A673 (cell line): ENCODE measurements at regions not wholly inside any gene's neighbourhood (a gene's known extent, or its start where the extent isn't known, plus 50 kb on each side); places are given as distances from the start of the nearest gene placed in this dataset.

Source experiments
- BruUV-seq: library from RNA; stranded (reverse); fragments of 400-500 nt; replicated peaks from 2 replicates; lab custom pipeline; 2021; lab: Mats Ljungman, UMichigan
- CTCF ChIA-PET: fragments of 300-600 bp; sonication (Branson Sonifier 250); formaldehyde crosslinking; loops from one replicate; lab custom pipeline; 2022; ENCODE audit warnings: antibody characterized with exemption; lab: Charles Lee
- POLR2A ChIA-PET: fragments of 300-600 bp; sonication (Branson Sonifier 250); formaldehyde crosslinking; loops from one replicate; lab custom pipeline; 2022; ENCODE audit warnings: antibody characterized with exemption; ENCODE audit not compliant: low non-redundant PET; lab: Charles Lee
- DNase-seq: peaks from one replicate; pipeline ENCODE4 v3.0.0-alpha.2; 2015; ENCODE audit warnings: low spot score
- H3K27ac ChIP-seq: fragments of 200-600 bp; sonication (generic); 2 replicates; pipeline ENCODE4 v1.5.1; 2016; ENCODE audit warnings: mixed run types, low read depth, mild to moderate bottlenecking, mixed read lengths, antibody characterized with exemption, low read length; ENCODE audit not compliant: poor library complexity, severe bottlenecking
- H3K27me3 ChIP-seq: fragments of 200-600 bp; sonication (generic); replicated peaks from 2 replicates; pipeline ENCODE4 v1.6.1; 2017; ENCODE audit warnings: mixed run types, low read depth, mild to moderate bottlenecking, mixed read lengths, antibody characterized with exemption, low read length; ENCODE audit not compliant: insufficient read depth, poor library complexity
- H3K36me3 ChIP-seq: fragments of 200-600 bp; sonication (generic); 2 replicates; pipeline ENCODE4 v1.6.1; 2016; ENCODE audit warnings: mixed run types, mild to moderate bottlenecking, mixed read lengths, antibody characterized with exemption, low read length; ENCODE audit not compliant: insufficient read depth, poor library complexity, severe bottlenecking
- H3K4me1 ChIP-seq: fragments of 200-600 bp; sonication (generic); 2 replicates; pipeline ENCODE4 v1.6.1; 2017; ENCODE audit warnings: mixed run types, mild to moderate bottlenecking, mixed read lengths, antibody characterized with exemption, low read length; ENCODE audit not compliant: insufficient read depth, poor library complexity, severe bottlenecking
- H3K4me3 ChIP-seq: fragments of 200-600 bp; sonication (generic); 2 replicates; pipeline ENCODE4 v1.5.1; 2016; ENCODE audit warnings: low read depth, mixed run types, mild to moderate bottlenecking, mixed read lengths, low read length; ENCODE audit not compliant: poor library complexity, severe bottlenecking
- H3K9me3 ChIP-seq: fragments of 200-600 bp; sonication (generic); 2 replicates; pipeline ENCODE4 v1.6.1; 2016; ENCODE audit warnings: mixed run types, low read depth, mild to moderate bottlenecking, mixed read lengths, antibody characterized with exemption, low read length; ENCODE audit not compliant: poor library complexity, severe bottlenecking
- CTCF ChIP-seq: fragments of 300-800, 200-600 bp; sonication (generic); conservative IDR thresholded peaks from 2 replicates; pipeline ENCODE4 v1.5.1; 2017; ENCODE audit warnings: low read depth, mild to moderate bottlenecking, antibody characterized with exemption, low read length, moderate library complexity, mixed read lengths
- EZH2 ChIP-seq: fragments of 200-600 bp; sonication (generic); IDR thresholded peaks from 2 replicates; pipeline ENCODE4 v1.6.1; 2017; ENCODE audit warnings: borderline replicate concordance, low read depth, mild to moderate bottlenecking, mixed read lengths, antibody characterized with exemption, low read length; ENCODE audit not compliant: poor library complexity, severe bottlenecking
- intact Hi-C: fragments of 100-400 bp; cut with micrococcal nuclease; formaldehyde crosslinking; loops from one replicate; pipeline ENCODE4 v1.10.0; 2022; ENCODE audit not compliant: unreplicated experiment

- H3K36me3 ChIP-seq = no peaks in the 10 kb centered on the region
- H3K27me3 ChIP-seq = no peaks in the 10 kb centered on the region
- ChIA-PET CTCF (no interaction called here), POLR2A (no interaction called here)
- TF ChIP-seq CTCF (no peak), EZH2 (no peak)
- no TSS peak for BruUV-seq
- H3K27ac ChIP-seq = no peak overlapping the region
- no peak for DNase-seq
- H3K4me3 ChIP-seq = no peak overlapping the region
- no peaks in the 10 kb centered on the region for H3K9me3 ChIP-seq
- H3K4me1 ChIP-seq = no peaks in the 10 kb centered on the region
- intact Hi-C loops = no loop called here
These were observed 832.1 kb downstream of the TUSC7 start for GRCh38 chr3:117541721-117542120.

- Histone ChIP-seq H3K36me3 (no peaks in the 10 kb centered on the region), H3K4me1 (no peaks in the 10 kb centered on the region), H3K27ac (no peak overlapping the region), H3K4me3 (no peak overlapping the region), H3K9me3 (no peaks in the 10 kb centered on the region), H3K27me3 (no peaks in the 10 kb centered on the region)
- intact Hi-C loops = no loop called here
- BruUV-seq = no TSS peak
- CTCF ChIA-PET = no interaction called here
- DNase-seq = no peak
- POLR2A ChIA-PET = no interaction called here
- TF ChIP-seq CTCF (no peak), EZH2 (no peak)
These were observed 833.9 kb downstream of the TUSC7 start for GRCh38 chr3:117543521-117543920.

GRCh38 chr3:117545484-117545883 lies 835.9 kb downstream of the TUSC7 start:
- TF ChIP-seq CTCF (no peak), EZH2 (no peak)
- CTCF ChIA-PET = no interaction called here
- no TSS peak for BruUV-seq
- H3K4me3 ChIP-seq = no peak overlapping the region
- H3K9me3 ChIP-seq = no peaks in the 10 kb centered on the region
- no peaks in the 10 kb centered on the region for H3K4me1 ChIP-seq
- no peak for DNase-seq
- no peak overlapping the region for H3K27ac ChIP-seq
- H3K27me3 ChIP-seq = no peaks in the 10 kb centered on the region
- intact Hi-C loops = no loop called here
- POLR2A ChIA-PET = no interaction called here
- H3K36me3 ChIP-seq = no peaks in the 10 kb centered on the region
